ENCODE measurements at regions not wholly inside any gene's neighbourhood (a gene's known extent, or its start where the extent isn't known, plus 50 kb on each side); places are given as distances from the start of the nearest gene placed in this dataset.

GRCh38 chr21:16536643-16537434 lies 807.1 kb downstream of the USP25 start:
- peak; percentile 51 for DNase-seq (ENCODE audit: low read depth, low spot score)

GRCh38 chr21:16537501-16537900 lies 807.7 kb downstream of the USP25 start:
- DNase-seq (ENCODE audit: low read depth, low spot score): no peak

- DNase-seq (ENCODE audit: low read depth, low spot score): no peak
Measured at GRCh38 chr21:16538405-16538804, 808.6 kb downstream of the USP25 start.

GRCh38 chr21:16538936-16539440 lies 809.2 kb downstream of the USP25 start:
- no peak for DNase-seq (ENCODE audit: low read depth, low spot score)

- peak; percentile 28 for DNase-seq (ENCODE audit: low read depth, low spot score)
Measured at GRCh38 chr21:16540966-16541727, 811.4 kb downstream of the USP25 start.

- DNase-seq (ENCODE audit: low read depth, low spot score): no peak
Measured at GRCh38 chr21:16550118-16550517, 820.3 kb downstream of the USP25 start.

- DNase-seq (ENCODE audit: low read depth, low spot score): no peak
Measured at GRCh38 chr21:16550917-16551741, 821.3 kb downstream of the USP25 start.

GRCh38 chr21:16552880-16553279 lies 823.1 kb downstream of the USP25 start:
- DNase-seq (ENCODE audit: low read depth, low spot score): no peak

GRCh38 chr21:16554503-16554902 lies 824.7 kb downstream of the USP25 start:
- DNase-seq (ENCODE audit: low read depth, low spot score): no peak

GRCh38 chr21:16563116-16563515 lies 833.3 kb downstream of the USP25 start:
- no peak for DNase-seq (ENCODE audit: low read depth, low spot score)

GRCh38 chr21:16563795-16564194 lies 834.0 kb downstream of the USP25 start:
- DNase-seq (ENCODE audit: low read depth, low spot score): peak; percentile 86

- no peak for DNase-seq (ENCODE audit: low read depth, low spot score)
Measured at GRCh38 chr21:16568244-16568643, 838.5 kb downstream of the USP25 start.

- DNase-seq (ENCODE audit: low read depth, low spot score): no peak
Measured at GRCh38 chr21:16568661-16569060, 838.9 kb downstream of the USP25 start.

GRCh38 chr21:16569679-16570078 lies 839.9 kb downstream of the USP25 start:
- DNase-seq (ENCODE audit: low read depth, low spot score): peak; percentile 14

- DNase-seq (ENCODE audit: low read depth, low spot score): peak; percentile 14
Measured at GRCh38 chr21:16570171-16570570, 840.4 kb downstream of the USP25 start.

GRCh38 chr21:16570856-16571255 lies 841.1 kb downstream of the USP25 start:
- peak; percentile 35 for DNase-seq (ENCODE audit: low read depth, low spot score)

- no peak for DNase-seq (ENCODE audit: low read depth, low spot score)
Measured at GRCh38 chr21:16571594-16571993, 841.8 kb downstream of the USP25 start.

GRCh38 chr21:16572032-16572431 lies 842.2 kb downstream of the USP25 start:
- DNase-seq (ENCODE audit: low read depth, low spot score): no peak

- DNase-seq (ENCODE audit: low read depth, low spot score): peak; percentile 73
Measured at GRCh38 chr21:16573578-16573977, 843.8 kb downstream of the USP25 start.

GRCh38 chr21:16577975-16578374 lies 848.2 kb downstream of the USP25 start:
- no peak for DNase-seq (ENCODE audit: low read depth, low spot score)

GRCh38 chr21:16578912-16579311 lies 849.1 kb downstream of the USP25 start:
- DNase-seq (ENCODE audit: low read depth, low spot score): peak; percentile 41

- no peak for DNase-seq (ENCODE audit: low read depth, low spot score)
Measured at GRCh38 chr21:16579538-16579937, 849.8 kb downstream of the USP25 start.
